ENCODE measurements at regions not wholly inside any gene's neighbourhood (a gene's known extent, or its start where the extent isn't known, plus 50 kb on each side); places are given as distances from the start of the nearest gene placed in this dataset.
"Not testable (repeated sequence)": the region's sequence is repeated elsewhere in the genome, so short reads cannot be mapped to it uniquely, and the experiment has no call there.

GRCh38 chr6:131486608-131487007, 86.4 kb upstream of the ARG1 start:
- no peak overlapping the region for H3K4me3 ChIP-seq (ENCODE audit: low read depth, low read length)
- H3K27me3 ChIP-seq, result no peaks in the 10 kb centered on the region
- H3K9me3 ChIP-seq, result no peaks in the 10 kb centered on the region
- H3K36me3 ChIP-seq, result no peaks in the 10 kb centered on the region
- DNase-seq, result no peak
- H3K4me1 ChIP-seq, result no peaks in the 10 kb centered on the region
- TF ChIP-seq, protein P1, sequence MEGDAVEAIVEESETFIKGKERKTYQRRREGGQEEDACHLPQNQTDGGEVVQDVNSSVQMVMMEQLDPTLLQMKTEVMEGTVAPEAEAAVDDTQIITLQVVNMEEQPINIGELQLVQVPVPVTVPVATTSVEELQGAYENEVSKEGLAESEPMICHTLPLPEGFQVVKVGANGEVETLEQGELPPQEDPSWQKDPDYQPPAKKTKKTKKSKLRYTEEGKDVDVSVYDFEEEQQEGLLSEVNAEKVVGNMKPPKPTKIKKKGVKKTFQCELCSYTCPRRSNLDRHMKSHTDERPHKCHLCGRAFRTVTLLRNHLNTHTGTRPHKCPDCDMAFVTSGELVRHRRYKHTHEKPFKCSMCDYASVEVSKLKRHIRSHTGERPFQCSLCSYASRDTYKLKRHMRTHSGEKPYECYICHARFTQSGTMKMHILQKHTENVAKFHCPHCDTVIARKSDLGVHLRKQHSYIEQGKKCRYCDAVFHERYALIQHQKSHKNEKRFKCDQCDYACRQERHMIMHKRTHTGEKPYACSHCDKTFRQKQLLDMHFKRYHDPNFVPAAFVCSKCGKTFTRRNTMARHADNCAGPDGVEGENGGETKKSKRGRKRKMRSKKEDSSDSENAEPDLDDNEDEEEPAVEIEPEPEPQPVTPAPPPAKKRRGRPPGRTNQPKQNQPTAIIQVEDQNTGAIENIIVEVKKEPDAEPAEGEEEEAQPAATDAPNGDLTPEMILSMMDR (IDR thresholded peaks at IDR 0.05; ENCODE audit: low read depth, low read length), result no peak

- TF ChIP-seq, protein P1 (IDR thresholded peaks at IDR 0.05; ENCODE audit: low read depth, low read length), result no peak
- no peak for DNase-seq
Measured at GRCh38 chr6:131488780-131489179, 84.2 kb upstream of the ARG1 start.

DNA sequence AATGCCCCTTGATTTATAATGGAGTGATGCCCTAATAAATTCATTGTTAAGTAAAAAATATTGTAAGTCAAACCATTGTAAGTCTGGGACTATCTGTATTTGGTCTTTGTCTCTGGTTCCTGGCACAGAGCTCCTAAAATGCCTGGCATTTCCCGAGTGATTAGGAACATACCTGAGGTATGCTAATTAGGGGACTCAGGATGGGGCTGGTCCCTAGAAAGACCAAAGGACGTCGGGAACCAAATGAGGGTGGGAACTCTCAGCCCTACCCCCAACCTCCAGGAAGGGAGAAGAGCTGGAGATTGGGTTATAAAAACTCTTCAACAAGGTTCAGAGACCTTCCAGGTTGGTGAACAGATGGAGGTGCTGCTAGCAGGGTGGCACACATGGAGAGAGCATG, 82.6 kb upstream of the ARG1 start:
- H3K4me1 ChIP-seq, result no peaks in the 10 kb centered on the region
- no peaks in the 10 kb centered on the region for H3K27me3 ChIP-seq
- H3K4me3 ChIP-seq (ENCODE audit: low read depth, low read length), result no peak overlapping the region
- no peaks in the 10 kb centered on the region for H3K36me3 ChIP-seq
- no peaks in the 10 kb centered on the region for H3K9me3 ChIP-seq
- TF ChIP-seq, protein P1 (IDR thresholded peaks at IDR 0.05; ENCODE audit: low read depth, low read length), result no peak
- DNase-seq, result no peak

More at GRCh38 chr6:131488780-131489179, 84.2 kb upstream of the ARG1 start:
- H3K9me3 ChIP-seq, result no peaks in the 10 kb centered on the region
- H3K36me3 ChIP-seq, result no peaks in the 10 kb centered on the region
- no peak overlapping the region for H3K4me3 ChIP-seq (ENCODE audit: low read depth, low read length)
- no peaks in the 10 kb centered on the region for H3K27me3 ChIP-seq
- no peaks in the 10 kb centered on the region for H3K4me1 ChIP-seq

DNA sequence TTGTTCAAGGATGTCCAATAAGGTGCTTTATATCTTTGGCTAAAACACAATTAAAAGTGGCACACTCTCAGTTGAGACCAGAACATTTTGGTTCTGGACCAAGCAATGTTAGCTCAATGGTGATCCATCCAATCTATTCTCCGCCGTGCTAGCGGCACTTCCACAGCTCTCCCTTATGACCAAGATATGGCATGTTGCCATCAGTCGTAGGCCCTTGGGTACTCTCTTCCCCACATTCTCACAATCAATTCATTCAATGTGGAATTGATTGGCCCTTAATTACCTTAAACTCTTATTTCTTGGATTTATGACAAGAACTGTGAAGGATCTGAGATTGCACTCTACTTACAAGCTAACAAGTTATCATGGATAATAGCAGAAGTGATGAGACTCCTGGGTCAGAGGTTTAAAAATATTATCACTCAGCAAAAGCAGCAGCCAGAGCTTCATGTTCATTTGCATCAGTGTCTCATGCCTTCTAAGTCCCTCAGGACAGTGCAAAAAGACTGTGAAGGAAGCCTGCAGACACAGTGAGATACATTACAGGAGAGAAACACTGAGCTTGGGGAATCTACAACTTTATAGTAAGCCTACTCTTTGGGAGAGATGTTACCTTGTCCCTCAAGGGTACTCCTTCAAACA, 80.0 kb upstream of the ARG1 start:
- DNase-seq, result no peak
- H3K9me3 ChIP-seq, result no peaks in the 10 kb centered on the region
- no peaks in the 10 kb centered on the region for H3K4me1 ChIP-seq
- H3K4me3 ChIP-seq (ENCODE audit: low read depth, low read length), result no peak overlapping the region
- TF ChIP-seq, protein P1 (IDR thresholded peaks at IDR 0.05; ENCODE audit: low read depth, low read length), result no peak
- H3K27me3 ChIP-seq, result no peaks in the 10 kb centered on the region
- H3K36me3 ChIP-seq, result no peaks in the 10 kb centered on the region

DNA sequence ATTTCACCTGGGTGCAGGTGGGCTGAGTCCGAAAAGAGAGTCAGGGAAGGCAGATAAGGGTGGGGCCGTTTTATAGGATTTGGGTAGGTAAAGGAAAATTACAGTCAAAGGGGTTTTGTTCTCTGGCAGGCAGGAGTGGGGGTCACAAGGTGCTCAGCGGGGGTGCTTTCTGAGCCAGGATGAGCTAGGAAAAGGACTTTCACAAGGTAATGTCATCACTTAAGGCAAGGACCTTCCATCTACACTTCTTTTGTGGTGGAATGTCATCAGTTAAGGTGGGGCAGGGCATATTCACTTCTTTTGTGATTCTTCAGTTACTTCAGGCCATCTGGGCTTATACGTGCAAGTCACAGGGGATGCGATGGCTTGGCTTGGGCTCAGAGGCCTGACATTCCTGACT, 68.6 kb upstream of the ARG1 start:
- not testable (repeated sequence) for H3K4me3 ChIP-seq (ENCODE audit: low read depth, low read length); H3K4me1 ChIP-seq; H3K27me3 ChIP-seq; DNase-seq; H3K36me3 ChIP-seq; H3K9me3 ChIP-seq

GRCh38 chr6:131510094-131510493, 62.9 kb upstream of the ARG1 start:
- TF ChIP-seq, protein P1 (IDR thresholded peaks at IDR 0.05; ENCODE audit: low read depth, low read length), result no peak
- DNase-seq, result no peak
- Histone ChIP-seq H3K27me3 (no peaks in the 10 kb centered on the region), H3K4me1 (no peaks in the 10 kb centered on the region), H3K9me3 (no peaks in the 10 kb centered on the region), H3K4me3 (ENCODE audit: low read depth, low read length) (no peak overlapping the region), H3K36me3 (no peaks in the 10 kb centered on the region)

Measured in BE2C (cell line).